NT2/D1 (cell line): ENCODE measurements at regions not wholly inside any gene's neighbourhood (a gene's known extent, or its start where the extent isn't known, plus 50 kb on each side); places are given as distances from the start of the nearest gene placed in this dataset.

Experiments
- SUZ12 ChIP-seq: IDR thresholded peaks from 2 replicates; pipeline ENCODE4 v1.6.1; 2011; ENCODE audit not compliant: insufficient read length, insufficient read depth; ENCODE audit errors: extremely low read depth
- ZNF274 ChIP-seq: IDR thresholded peaks from 2 replicates; pipeline ENCODE4 v1.6.1; 2011; ENCODE audit warnings: mild to moderate bottlenecking, low read depth, low read length

GRCh38 chr3:82355228-82355627 is 593.8 kb upstream of the GBE1 start:
- TF ChIP-seq ZNF274 (no peak), SUZ12 (no peak)
